Activated CD8-positive, alpha-beta memory T cell treated with anti-CD3 and anti-CD28 coated beads for 24 hours (primary cell): ENCODE measurements at regions not wholly inside any gene's neighbourhood (a gene's known extent, or its start where the extent isn't known, plus 50 kb on each side); places are given as distances from the start of the nearest gene placed in this dataset.
"Not testable (repeated sequence)": the region's sequence is repeated elsewhere in the genome, so short reads cannot be mapped to it uniquely, and the experiment has no call there.

Experiments used
- DNase-seq: peaks from one replicate; pipeline ENCODE4 v3.0.0-alpha.2; 2020

DNA sequence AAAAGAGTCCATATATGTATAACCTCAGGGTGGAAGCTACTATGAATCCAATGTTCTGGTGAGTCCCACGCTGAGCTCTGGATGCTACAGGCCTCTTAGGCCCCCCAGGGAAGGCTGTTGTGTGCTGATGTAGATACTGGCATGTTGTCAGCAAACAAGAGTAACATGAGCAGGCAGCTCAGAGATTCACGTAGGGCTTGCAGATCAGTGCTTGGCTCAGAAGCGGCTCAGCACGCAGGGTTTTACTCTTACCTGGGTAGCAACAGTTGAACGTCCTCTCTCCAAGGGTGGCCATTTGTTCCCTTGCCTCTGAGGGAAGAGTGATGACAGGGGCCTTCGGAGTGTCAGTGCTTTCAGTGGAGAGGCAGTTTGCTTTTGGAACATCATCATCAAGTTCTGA is 93.4 kb downstream of the ZFP64 start:
- DNase-seq, result no peak

- DNase-seq, result no peak
Measured at GRCh38 chr20:52096117-52096516, 95.5 kb downstream of the ZFP64 start.

- DNase-seq, result no peak
Measured at GRCh38 chr20:52094693-52095092, 96.9 kb downstream of the ZFP64 start.

GRCh38 chr20:52093575-52093974 is 98.0 kb downstream of the ZFP64 start:
- no peak for DNase-seq

DNA sequence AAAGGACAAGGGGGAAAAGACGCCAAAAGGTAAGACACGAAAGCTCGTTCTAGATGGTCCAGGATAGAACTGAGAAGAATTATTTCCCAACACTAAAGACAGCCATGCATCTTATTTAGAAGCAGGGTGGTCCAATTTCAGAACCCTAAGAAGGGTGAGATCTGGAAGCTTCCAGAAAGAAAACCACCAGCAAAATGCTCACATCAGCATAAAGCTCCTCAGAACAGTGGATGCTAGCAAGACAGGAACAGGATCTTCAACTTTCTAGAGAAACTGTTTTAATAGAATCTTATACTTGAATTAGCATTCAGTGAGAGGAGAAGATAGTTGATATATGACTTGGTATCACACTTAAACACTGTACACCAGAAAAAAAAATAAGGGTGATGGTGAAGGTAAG is 101.5 kb downstream of the ZFP64 start:
- no peak for DNase-seq

DNA sequence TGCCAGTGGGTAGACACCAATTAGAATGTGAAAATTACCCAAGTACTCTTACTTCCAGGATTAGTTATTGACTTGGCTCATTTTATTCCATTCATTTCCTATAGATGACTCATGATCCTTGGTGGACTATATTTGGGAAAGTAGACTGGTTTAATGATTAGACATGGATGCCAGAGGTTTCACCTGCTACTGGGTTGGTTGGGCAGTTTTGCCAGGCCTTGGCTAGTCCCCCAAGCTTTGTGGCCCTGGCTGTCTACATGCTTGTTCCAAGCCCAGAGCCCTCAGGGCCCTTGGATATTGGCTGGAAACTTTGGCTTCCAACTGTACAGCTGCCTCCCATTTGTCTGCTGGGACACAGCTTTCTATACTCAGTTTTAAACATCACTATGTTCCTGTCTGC is 104.1 kb downstream of the ZFP64 start:
- no peak for DNase-seq

GRCh38 chr20:52086878-52087277 is 104.7 kb downstream of the ZFP64 start:
- DNase-seq, result no peak

- DNase-seq, result no peak
Measured at GRCh38 chr20:52084727-52085126, 106.9 kb downstream of the ZFP64 start.

- DNase-seq, result peak; percentile 71
Measured at GRCh38 chr20:52083627-52084232, 107.8 kb downstream of the ZFP64 start.

DNA sequence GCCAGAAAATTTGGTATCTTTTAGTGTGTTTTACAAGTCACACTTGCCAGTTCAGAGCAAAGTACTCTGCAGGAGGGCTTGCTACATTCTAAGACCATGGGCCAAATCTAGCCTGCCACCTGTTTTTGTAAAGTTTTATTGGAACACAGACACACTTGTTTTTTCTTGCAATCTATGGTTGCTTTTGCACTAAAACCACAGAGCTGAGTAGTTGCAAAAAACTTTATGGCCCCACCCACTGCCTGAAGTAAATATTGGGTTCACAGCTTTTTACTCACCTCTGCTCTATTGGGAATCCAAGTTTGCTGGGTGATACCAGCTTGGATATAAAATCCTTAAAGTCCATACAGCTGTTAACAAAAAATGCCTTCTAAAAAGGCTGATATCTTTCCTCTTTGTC is 109.0 kb downstream of the ZFP64 start:
- DNase-seq, result no peak

GRCh38 chr20:52081791-52082190 is 109.8 kb downstream of the ZFP64 start:
- no peak for DNase-seq

DNA sequence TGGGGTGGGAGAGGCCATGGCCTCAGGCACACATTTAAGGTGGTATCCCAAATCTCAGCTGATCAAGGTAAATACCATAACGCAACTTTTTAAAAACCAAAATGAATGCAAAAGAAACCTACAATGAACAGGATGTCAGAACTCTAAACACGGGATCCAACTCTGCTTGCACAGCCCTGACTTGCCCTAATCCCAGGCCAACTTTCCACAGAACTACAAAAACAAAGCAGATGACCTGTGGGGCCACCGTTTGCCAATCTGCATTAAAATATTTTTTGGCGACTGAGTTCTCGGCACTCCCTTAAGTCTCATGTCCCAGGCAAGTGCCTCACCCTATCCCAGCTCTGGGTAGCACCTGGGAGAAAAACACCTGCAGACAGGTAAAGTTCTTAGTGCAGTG is 110.5 kb downstream of the ZFP64 start:
- no peak for DNase-seq

DNA sequence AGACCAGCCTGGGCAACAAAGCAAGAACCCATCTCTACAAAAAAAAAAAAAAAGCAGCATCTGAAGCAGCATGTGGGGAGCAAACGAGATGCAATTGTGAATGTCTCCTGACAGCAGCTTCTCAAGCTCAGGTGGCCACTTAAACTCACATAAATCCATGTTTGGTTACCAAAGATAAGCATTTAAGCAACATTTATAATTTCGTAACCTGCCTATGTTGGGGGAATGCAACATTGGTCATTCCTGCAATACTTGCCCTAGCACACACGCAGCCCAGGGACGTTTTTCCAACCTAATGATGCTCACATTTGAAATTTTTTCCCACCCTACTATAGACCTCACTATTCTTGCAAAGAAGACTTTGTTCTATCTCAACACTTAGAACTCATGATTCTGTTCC is 113.3 kb downstream of the ZFP64 start:
- DNase-seq, result no peak

DNA sequence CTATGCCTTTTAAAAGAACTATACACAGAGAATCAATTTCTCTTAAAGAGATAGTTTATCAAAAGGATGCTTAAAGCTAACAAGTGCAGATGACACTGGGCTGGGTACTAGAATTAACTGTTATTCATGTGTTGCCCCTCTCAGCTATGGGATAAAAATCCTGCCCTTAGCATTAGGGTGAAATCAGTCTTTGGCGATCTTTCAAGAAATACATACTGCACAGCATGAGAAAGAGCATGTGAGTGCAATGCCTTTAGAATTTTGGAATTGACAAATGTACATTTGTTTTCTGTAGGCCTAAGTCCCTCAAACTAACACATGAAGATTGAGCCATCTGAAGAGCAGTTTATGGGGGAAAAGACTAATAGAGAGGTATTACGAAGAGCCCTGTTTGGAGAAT is 115.4 kb downstream of the ZFP64 start:
- DNase-seq, result no peak

GRCh38 chr20:52075400-52075799 is 116.2 kb downstream of the ZFP64 start:
- no peak for DNase-seq

DNA sequence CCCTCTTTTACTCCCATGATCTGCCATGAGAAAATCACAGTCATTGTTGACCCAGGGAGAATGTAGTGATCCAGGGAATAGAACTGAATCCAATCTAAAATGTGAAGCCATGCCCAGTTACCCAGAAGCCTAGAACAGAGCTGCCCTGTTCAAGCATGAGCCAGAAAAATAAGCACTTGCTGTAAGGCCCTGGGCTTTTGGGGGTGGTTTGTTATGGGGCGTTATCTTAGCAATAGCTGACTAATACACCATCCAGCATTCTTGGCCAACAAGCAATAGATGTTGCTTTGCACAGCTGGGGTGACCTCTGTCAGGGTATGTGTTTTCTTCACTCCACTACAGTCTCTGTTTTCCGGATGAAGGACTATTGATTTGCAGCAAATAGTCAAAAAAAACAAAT is 120.4 kb downstream of the ZFP64 start:
- no peak for DNase-seq

DNA sequence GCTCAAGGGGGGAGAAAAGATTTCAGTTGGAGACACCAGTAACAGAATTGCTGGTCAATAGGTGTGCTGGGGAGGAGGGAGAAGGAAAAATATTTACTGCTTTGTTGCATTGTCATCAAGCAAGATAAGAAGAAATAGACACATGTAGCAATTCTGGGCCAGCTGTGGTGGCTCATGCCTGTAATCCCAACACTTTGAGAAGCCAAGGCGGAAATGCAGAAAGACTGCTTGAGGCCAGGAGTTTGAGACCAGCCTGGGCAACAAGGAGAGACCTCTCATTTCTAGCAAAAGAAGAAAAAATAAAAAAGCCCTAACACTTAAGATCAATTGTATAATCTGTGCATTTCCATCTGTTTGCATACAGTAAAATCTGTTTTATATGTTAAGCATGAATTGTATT is 126.6 kb downstream of the ZFP64 start:
- DNase-seq, result no peak

- DNase-seq, result no peak
Measured at GRCh38 chr20:52062452-52063209, 128.9 kb downstream of the ZFP64 start.

- no peak for DNase-seq
Measured at GRCh38 chr20:52060794-52061714, 130.5 kb downstream of the ZFP64 start.

GRCh38 chr20:52057133-52057532 is 134.4 kb downstream of the ZFP64 start:
- DNase-seq, result not testable (repeated sequence)

GRCh38 chr20:52056203-52057062 is 135.1 kb downstream of the ZFP64 start:
- DNase-seq, result no peak

DNA sequence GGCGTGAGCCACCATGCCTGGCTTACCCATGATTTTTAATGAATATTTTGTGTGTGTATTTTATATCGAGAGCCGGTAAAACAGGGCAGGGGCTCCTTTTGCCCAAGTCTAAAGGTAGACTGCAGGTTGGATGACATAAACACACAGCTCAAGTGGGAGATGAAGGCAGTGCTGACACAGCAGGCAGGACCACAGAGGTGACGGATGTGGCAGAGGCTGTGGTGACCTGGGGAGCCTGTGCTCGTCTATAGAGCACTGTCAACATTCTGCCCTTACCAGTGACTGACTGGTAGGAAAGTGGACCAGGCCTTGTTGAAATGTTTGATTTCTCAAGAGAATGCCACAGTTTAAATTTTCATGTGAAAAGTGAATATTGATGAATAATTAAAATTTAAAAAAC is 137.5 kb downstream of the ZFP64 start:
- DNase-seq, result no peak
